Gastrocnemius medialis (tissue), 4 donors: ENCODE measurements at regions not wholly inside any gene's neighbourhood (a gene's known extent, or its start where the extent isn't known, plus 50 kb on each side); places are given as distances from the start of the nearest gene placed in this dataset.

Source experiments
- ATAC-seq, 2 donors: fragments of 150-250 bp; one replicate each; pipeline ENCODE4 v1.9.1; 2016
- DNase-seq, 2 donors: peaks; one replicate each; pipeline ENCODE4 v3.0.0-alpha.2; 2019
- H3K27ac ChIP-seq, 4 donors: fragments of 200-600 bp; sonication (generic); 1 replicate in 1 of 4; 2 replicates in 3 of 4; pipeline ENCODE4 v1.5.1; 2016 to 2018; ENCODE audit warnings: mild to moderate bottlenecking in 2 of 4, moderate library complexity in 1 of 4
- H3K27me3 ChIP-seq, 3 donors: fragments of 200-600 bp; sonication (generic) in 2 of 3; 1 replicate in 1 of 3; 2 replicates in 2 of 3; pipeline versions ENCODE4 v1.5.1 to v1.6.0; 2016 to 2019; ENCODE audit warnings: mild to moderate bottlenecking in 1 of 3, moderate library complexity in 1 of 3
- H3K36me3 ChIP-seq, 2 donors: fragments of 200-600 bp; sonication (generic) in 1 of 2; one replicate each; pipeline ENCODE4 v1.5.1; 2017 to 2018
- H3K4me1 ChIP-seq, 2 donors: fragments of 200-600 bp; sonication (generic) in 1 of 2; one replicate each; pipeline ENCODE4 v1.5.1; 2016 to 2017; ENCODE audit warnings: mild to moderate bottlenecking in 2 of 2
- H3K4me3 ChIP-seq, 4 donors: fragments of 200-600 bp; sonication (generic) in 3 of 4; 1 replicate in 1 of 4; 2 replicates in 3 of 4; pipeline ENCODE4 v1.5.1; 2016 to 2019; ENCODE audit warnings: mild to moderate bottlenecking in 2 of 4
- H3K9me3 ChIP-seq, 3 donors: fragments of 200-600 bp; sonication (generic) in 2 of 3; 1 replicate in 1 of 3; 2 replicates in 2 of 3; pipeline ENCODE4 v1.5.1; 2016 to 2019
- CTCF ChIP-seq, 5 experiments: fragments of 450-650 bp in 3 of 5; fragments of 200-600 bp in 2 of 5; sonication (generic) in 2 of 5; IDR thresholded peaks in 4 of 5; conservative IDR thresholded peaks in 1 of 5; 1 replicate in 4 of 5; 2 replicates in 1 of 5; pipeline ENCODE4 v1.5.1; 2016 to 2019; ENCODE audit warnings: antibody characterized with exemption in 5 of 5, mild to moderate bottlenecking in 3 of 5, moderate library complexity in 3 of 5
- POLR2A ChIP-seq, 2 donors: fragments of 450-650 bp; IDR thresholded peaks; one replicate each; pipeline ENCODE4 v1.6.1; 2017; ENCODE audit warnings: antibody characterized with exemption in 2 of 2, mild to moderate bottlenecking in 2 of 2, moderate library complexity in 2 of 2
- in situ Hi-C, 4 donors: fragments of 200-750 bp; cut with MboI; loops; one replicate each; pipeline versions ENCODE4 v1.15.0 to v1.8.0; 2017; ENCODE audit warnings: low sequenced_read_pairs in 4 of 4
- intact Hi-C: fragments of 100-400 bp; cut with DNase I; formaldehyde crosslinking; loops from one replicate; pipeline ENCODE4 v1.15.1; 2023; ENCODE audit warnings: low total_unique reads

GRCh38 chr18:22689712-22690111 is 243.4 kb upstream of the RBBP8 start:
- in situ Hi-C loops = no loop called here
- no peak overlapping the region for H3K27ac ChIP-seq
- TF ChIP-seq CTCF (IDR thresholded peaks at IDR 0.05 in 4 of 5, conservative IDR thresholded peaks at IDR 0.05 in 1 of 5) (no peak), POLR2A (IDR thresholded peaks at IDR 0.05) (no peak)
- no peaks in the 10 kb centered on the region for H3K9me3 ChIP-seq
- intact Hi-C loops = no loop called here
- ATAC-seq (no peak), DNase-seq (no peak)
- no peaks in the 10 kb centered on the region for H3K4me1 ChIP-seq
- H3K27me3 ChIP-seq = no peaks in the 10 kb centered on the region
- no peak overlapping the region for H3K4me3 ChIP-seq
- no peaks in the 10 kb centered on the region for H3K36me3 ChIP-seq

DNA sequence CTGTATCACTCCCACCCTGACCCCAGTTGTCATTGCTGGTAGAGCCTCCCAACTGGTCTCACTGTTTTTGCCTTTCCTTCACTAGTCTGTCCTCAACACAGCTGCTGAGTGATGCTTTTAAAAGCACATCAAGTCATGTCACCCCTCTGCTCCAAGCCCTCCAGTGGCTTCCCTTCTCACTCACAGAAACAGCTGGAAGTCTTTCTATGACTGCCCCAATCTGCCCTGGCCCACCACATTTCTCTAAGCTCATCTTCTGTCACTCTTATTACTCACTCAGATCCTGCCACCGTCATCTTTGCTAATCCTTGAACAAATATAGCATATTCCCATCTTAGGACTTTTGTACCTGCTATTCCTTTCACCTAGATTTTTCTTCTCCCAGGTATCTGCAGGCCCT is 242.6 kb upstream of the RBBP8 start:
- H3K9me3 ChIP-seq = no peaks in the 10 kb centered on the region
- no peaks in the 10 kb centered on the region for H3K4me1 ChIP-seq
- ATAC-seq (no peak), DNase-seq (no peak)
- no peak for TF ChIP-seq POLR2A (IDR thresholded peaks at IDR 0.05)
- no peak for TF ChIP-seq CTCF (IDR thresholded peaks at IDR 0.05 in 4 of 5, conservative IDR thresholded peaks at IDR 0.05 in 1 of 5)
- no peak overlapping the region for H3K4me3 ChIP-seq
- H3K27ac ChIP-seq = no peak overlapping the region
- H3K27me3 ChIP-seq = no peaks in the 10 kb centered on the region
- in situ Hi-C loops (no loop called here), intact Hi-C loops (no loop called here)
- no peaks in the 10 kb centered on the region for H3K36me3 ChIP-seq

DNA sequence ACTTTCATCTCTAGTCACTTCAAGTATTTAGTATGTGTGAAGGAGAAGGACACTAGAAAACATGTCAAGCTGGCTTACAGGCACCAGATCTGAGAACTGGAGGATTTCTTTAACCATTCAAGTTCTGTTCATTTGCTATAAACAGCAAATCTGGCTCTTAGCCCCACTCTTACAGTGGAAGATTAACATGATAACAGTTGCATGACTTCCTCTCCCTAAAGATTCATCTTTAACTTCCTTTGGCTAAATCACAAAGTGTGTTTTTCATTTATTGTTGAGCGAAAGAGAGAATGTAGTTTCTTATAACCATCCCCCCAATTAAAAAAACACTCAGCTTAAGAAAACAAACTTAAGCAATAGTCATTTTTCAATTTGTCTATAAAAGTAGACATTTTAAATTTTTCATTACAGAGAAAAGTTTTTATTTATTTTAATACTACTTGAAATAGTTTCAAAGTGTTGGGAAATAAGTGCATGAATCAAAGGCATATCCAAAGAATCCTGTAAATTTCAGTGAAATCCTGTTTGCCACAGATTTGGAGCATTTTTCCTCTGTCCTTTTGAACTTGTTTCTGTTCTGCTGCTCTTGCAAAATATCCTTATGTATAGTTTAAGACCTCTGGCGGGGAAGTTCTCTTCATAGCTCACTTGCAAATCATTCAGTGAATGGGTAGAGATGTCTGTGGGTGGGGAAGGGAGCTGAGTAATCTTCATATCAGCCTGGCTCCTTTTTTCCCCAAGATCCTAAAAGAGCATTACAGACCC is 241.0 kb upstream of the RBBP8 start:
- H3K4me3 ChIP-seq = no peak overlapping the region
- in situ Hi-C loops (no loop called here), intact Hi-C loops (no loop called here)
- H3K27me3 ChIP-seq = no peaks in the 10 kb centered on the region
- H3K9me3 ChIP-seq = no peaks in the 10 kb centered on the region
- DNase-seq (no peak), ATAC-seq (no peak)
- no peaks in the 10 kb centered on the region for H3K4me1 ChIP-seq
- H3K27ac ChIP-seq = no peak overlapping the region
- H3K36me3 ChIP-seq = no peaks in the 10 kb centered on the region
- TF ChIP-seq POLR2A (IDR thresholded peaks at IDR 0.05) (no peak), CTCF (IDR thresholded peaks at IDR 0.05 in 4 of 5, conservative IDR thresholded peaks at IDR 0.05 in 1 of 5) (no peak)

DNA sequence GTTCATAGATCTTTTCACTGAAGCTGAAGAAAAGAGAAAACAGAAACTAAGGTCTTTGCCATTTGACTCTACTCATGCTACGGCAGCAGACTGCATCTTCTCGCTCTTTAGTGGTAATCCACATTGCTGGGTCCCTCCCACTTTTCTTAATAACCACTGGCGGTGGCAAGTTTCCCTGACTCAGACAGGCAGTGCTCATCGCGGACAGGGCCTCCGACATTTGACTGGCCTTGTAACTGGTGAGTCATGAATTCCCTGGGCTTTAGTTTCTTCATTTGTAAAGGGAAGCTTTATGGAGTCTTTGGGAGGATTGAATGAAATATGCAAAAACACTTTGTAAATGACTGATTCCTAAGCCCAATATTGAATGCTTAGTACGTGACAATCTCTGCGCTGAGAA is 238.2 kb upstream of the RBBP8 start:
- ATAC-seq (no peak), DNase-seq (peak in 1 of 2 donors; percentile 17)
- Histone ChIP-seq H3K27me3 (no peaks in the 10 kb centered on the region), H3K9me3 (no peaks in the 10 kb centered on the region), H3K36me3 (no peaks in the 10 kb centered on the region), H3K4me1 (no peaks in the 10 kb centered on the region), H3K4me3 (no peak overlapping the region), H3K27ac (no peak overlapping the region)
- intact Hi-C loops = no loop called here
- TF ChIP-seq POLR2A (IDR thresholded peaks at IDR 0.05) (no peak), CTCF (IDR thresholded peaks at IDR 0.05 in 4 of 5, conservative IDR thresholded peaks at IDR 0.05 in 1 of 5) (no peak)
- in situ Hi-C loops = no loop called here

GRCh38 chr18:22695674-22696073 is 237.5 kb upstream of the RBBP8 start:
- H3K27ac ChIP-seq = no peak overlapping the region

More at GRCh38 chr18:22695674-22696073, 237.5 kb upstream of the RBBP8 start:
- Histone ChIP-seq H3K36me3 (no peaks in the 10 kb centered on the region), H3K9me3 (no peaks in the 10 kb centered on the region), H3K27me3 (no peaks in the 10 kb centered on the region), H3K4me3 (no peak overlapping the region), H3K4me1 (no peaks in the 10 kb centered on the region)
- DNase-seq = no peak
- intact Hi-C loops = no loop called here
- TF ChIP-seq CTCF (IDR thresholded peaks at IDR 0.05 in 4 of 5, conservative IDR thresholded peaks at IDR 0.05 in 1 of 5) = no peak
- TF ChIP-seq POLR2A (IDR thresholded peaks at IDR 0.05) = no peak
- no peak for ATAC-seq
- in situ Hi-C loops = no loop called here
